ENCODE measurements at regions not wholly inside any gene's neighbourhood (a gene's known extent, or its start where the extent isn't known, plus 50 kb on each side); places are given as distances from the start of the nearest gene placed in this dataset.

DNA sequence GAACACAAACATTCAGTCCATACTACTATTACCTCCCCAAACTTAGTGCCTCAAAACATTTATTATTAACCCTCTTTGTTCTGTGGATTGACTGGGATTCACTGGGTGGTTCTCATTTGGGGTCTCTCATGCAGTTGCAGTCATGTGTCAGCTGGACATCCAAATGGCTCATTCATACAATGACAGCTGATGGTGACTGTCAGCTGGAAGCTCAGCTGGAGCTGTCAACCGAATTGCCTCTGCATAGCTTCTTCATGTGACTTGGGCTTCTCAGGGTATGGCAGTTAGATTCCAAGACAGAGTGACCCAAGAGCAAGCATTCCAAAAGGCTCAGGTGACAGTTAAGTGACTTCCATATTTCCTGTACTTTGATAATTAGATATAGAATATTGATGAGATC is 85.2 kb downstream of the CCDC34 start:
- no peak for TF ChIP-seq CTCF (IDR thresholded peaks at IDR 0.05)

GRCh38 chr11:27276141-27276540 is 86.9 kb downstream of the CCDC34 start:
- TF ChIP-seq CTCF (IDR thresholded peaks at IDR 0.05) = no peak

DNA sequence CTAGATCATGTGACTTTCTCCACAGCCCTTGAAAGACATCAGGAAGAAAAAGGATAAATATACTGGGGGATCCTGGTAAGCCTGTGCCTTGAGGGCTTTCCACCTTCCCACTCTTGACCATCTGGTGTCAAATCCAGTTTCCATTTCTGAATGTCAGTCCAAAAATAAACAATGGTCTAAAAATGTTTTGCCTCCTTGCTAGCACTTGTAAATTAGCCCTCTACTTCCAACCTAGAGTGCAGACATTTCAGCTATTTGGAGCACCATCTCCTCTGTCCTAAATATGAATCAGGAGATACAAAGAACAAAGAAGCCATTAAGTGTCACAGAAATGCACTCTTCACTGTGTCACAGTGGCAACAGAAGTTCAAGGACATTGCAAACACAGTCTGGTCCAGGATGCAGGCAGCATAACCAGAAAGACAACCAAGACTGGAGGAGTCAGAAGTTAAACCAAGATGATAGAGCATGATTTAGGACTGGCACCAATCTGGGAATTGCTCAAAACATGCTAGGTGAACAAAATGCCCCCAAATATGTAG is 88.1 kb downstream of the CCDC34 start:
- TF ChIP-seq CTCF (IDR thresholded peaks at IDR 0.05) = no peak

- TF ChIP-seq CTCF (IDR thresholded peaks at IDR 0.05) = no peak
These were observed 96.9 kb downstream of the CCDC34 start for GRCh38 chr11:27266125-27266524.

- TF ChIP-seq CTCF (IDR thresholded peaks at IDR 0.05) = no peak
These were observed 99.0 kb downstream of the CCDC34 start for GRCh38 chr11:27263986-27264385.

DNA sequence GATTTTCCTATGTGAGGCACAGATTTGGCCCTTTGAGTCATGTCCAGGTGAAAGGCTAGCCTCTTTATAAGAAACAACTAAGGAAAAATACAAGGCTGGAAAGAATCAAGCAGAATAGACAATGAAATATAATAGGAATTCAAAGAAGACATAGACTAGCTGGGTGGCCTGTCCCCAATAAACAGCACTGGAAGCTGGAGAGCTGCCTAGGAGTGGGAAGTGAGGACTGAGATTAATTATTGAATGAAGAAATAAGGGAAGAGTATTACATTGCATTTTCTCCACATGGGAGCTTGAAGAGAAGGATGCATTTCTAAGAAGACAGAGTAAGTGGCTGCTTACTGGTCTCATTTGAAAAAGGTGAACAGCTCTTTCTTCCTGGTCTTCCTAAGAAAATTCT is 100.0 kb downstream of the CCDC34 start:
- no peak for TF ChIP-seq CTCF (IDR thresholded peaks at IDR 0.05)

DNA sequence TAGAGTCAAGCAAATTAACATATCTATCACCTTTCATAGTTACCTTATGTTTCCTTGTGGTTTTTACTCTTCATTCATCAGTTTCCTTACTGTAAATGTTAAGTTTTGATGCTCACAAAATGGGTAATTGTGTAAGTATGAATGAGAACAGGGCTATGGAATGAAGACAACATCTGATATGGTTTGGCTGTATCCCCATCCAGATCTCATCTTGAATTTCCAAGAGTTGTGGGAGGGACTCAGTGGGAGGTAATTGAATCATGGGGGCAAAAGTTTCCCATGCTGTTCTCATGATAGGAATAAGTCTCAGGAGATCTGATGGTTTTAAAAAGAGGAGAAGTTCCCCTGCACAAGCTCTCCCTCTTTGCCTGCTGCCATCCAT is 107.6 kb downstream of the CCDC34 start:
- no peak for TF ChIP-seq CTCF (IDR thresholded peaks at IDR 0.05)

GRCh38 chr11:27254744-27255446 is 108.1 kb downstream of the CCDC34 start:
- no peak for TF ChIP-seq CTCF (IDR thresholded peaks at IDR 0.05)

Data from LNCAP (cell line).